Nephron progenitor cell (in vitro differentiated cells): ENCODE measurements at regions not wholly inside any gene's neighbourhood (a gene's known extent, or its start where the extent isn't known, plus 50 kb on each side); places are given as distances from the start of the nearest gene placed in this dataset.

Experiments used
- DNase-seq: peaks from one replicate; pipeline ENCODE4 v3.0.0; 2021
- H3K27ac Mint-ChIP-seq: 2 replicates; pipeline ENCODE4 v1.8.0; 2021; ENCODE audit warnings: mild to moderate bottlenecking, moderate library complexity, mixed read lengths
- H3K27me3 Mint-ChIP-seq: 2 replicates; pipeline ENCODE4 v1.8.0; 2021; ENCODE audit warnings: mild to moderate bottlenecking, low read depth, mixed read lengths; ENCODE audit not compliant: poor library complexity
- H3K36me3 Mint-ChIP-seq: 2 replicates; pipeline ENCODE4 v1.8.0; 2021; ENCODE audit warnings: low read depth, mixed read lengths
- H3K4me1 Mint-ChIP-seq: 2 replicates; pipeline ENCODE4 v1.8.0; 2021; ENCODE audit warnings: mixed read lengths
- H3K4me3 Mint-ChIP-seq: 2 replicates; pipeline ENCODE4 v1.8.0; 2021; ENCODE audit warnings: mild to moderate bottlenecking, moderate library complexity, mixed read lengths
- H3K9me3 Mint-ChIP-seq: 2 replicates; pipeline ENCODE4 v1.8.0; 2021; ENCODE audit warnings: mild to moderate bottlenecking, moderate library complexity, mixed read lengths
- CTCF ChIP-seq: fragments of 200-600 bp; sonication (generic); IDR thresholded peaks from 2 replicates; pipeline ENCODE4 v1.5.0; 2021; ENCODE audit warnings: antibody characterized with exemption

GRCh38 chr6:14819001-14819400 lies 426.9 kb upstream of the JARID2 start:
- DNase-seq, result no peak
- no peak for TF ChIP-seq CTCF
- H3K36me3 Mint-ChIP-seq, result no peaks in the 10 kb centered on the region
- peaks cover 11% of the 10 kb centered on the region for H3K27me3 Mint-ChIP-seq
- no peak overlapping the region for H3K4me3 Mint-ChIP-seq
- H3K4me1 Mint-ChIP-seq, result peaks cover 64% of the 10 kb centered on the region
- peaks cover 6% of the 10 kb centered on the region for H3K9me3 Mint-ChIP-seq
- peak overlapping the region; percentile 4 for H3K27ac Mint-ChIP-seq

GRCh38 chr6:14819840-14820420 lies 425.9 kb upstream of the JARID2 start:
- Mint-ChIP-seq H3K4me1 (peaks cover 68% of the 10 kb centered on the region), H3K27me3 (peaks cover 8% of the 10 kb centered on the region), H3K36me3 (no peaks in the 10 kb centered on the region)

GRCh38 chr6:14822012-14822553 lies 423.8 kb upstream of the JARID2 start:
- Mint-ChIP-seq H3K27ac (no peak overlapping the region), H3K36me3 (no peaks in the 10 kb centered on the region), H3K27me3 (peaks cover 5% of the 10 kb centered on the region), H3K9me3 (peaks cover 6% of the 10 kb centered on the region), H3K4me3 (no peak overlapping the region), H3K4me1 (peaks cover 68% of the 10 kb centered on the region)
- TF ChIP-seq CTCF, result no peak
- DNase-seq, result no peak

More at GRCh38 chr6:14819840-14820420, 425.9 kb upstream of the JARID2 start:
- H3K9me3 Mint-ChIP-seq, result peaks cover 6% of the 10 kb centered on the region
- no peak overlapping the region for H3K27ac Mint-ChIP-seq
- DNase-seq, result no peak
- TF ChIP-seq CTCF, result no peak
- no peak overlapping the region for H3K4me3 Mint-ChIP-seq

GRCh38 chr6:14822679-14823078 lies 423.2 kb upstream of the JARID2 start:
- TF ChIP-seq CTCF, result no peak
- Mint-ChIP-seq H3K9me3 (peaks cover 6% of the 10 kb centered on the region), H3K27me3 (peaks cover 5% of the 10 kb centered on the region), H3K4me1 (peaks cover 68% of the 10 kb centered on the region), H3K36me3 (no peaks in the 10 kb centered on the region), H3K4me3 (no peak overlapping the region), H3K27ac (no peak overlapping the region)
- DNase-seq, result no peak

GRCh38 chr6:14824060-14824459 lies 421.8 kb upstream of the JARID2 start:
- H3K4me1 Mint-ChIP-seq, result peaks cover 76% of the 10 kb centered on the region
- peak overlapping the region; percentile 11 for H3K27ac Mint-ChIP-seq
- H3K27me3 Mint-ChIP-seq, result peaks cover 5% of the 10 kb centered on the region
- DNase-seq, result no peak
- TF ChIP-seq CTCF, result no peak
- no peaks in the 10 kb centered on the region for H3K36me3 Mint-ChIP-seq
- peaks cover 6% of the 10 kb centered on the region for H3K9me3 Mint-ChIP-seq
- peak overlapping the region; percentile 7 for H3K4me3 Mint-ChIP-seq
